HEK293 (cell line): ENCODE measurements at regions not wholly inside any gene's neighbourhood (a gene's known extent, or its start where the extent isn't known, plus 50 kb on each side); places are given as distances from the start of the nearest gene placed in this dataset.

ENCODE experiments used
- CTCF ChIA-PET: fragments of 350-600 bp; formaldehyde crosslinking; extraction: SDS; loops from one replicate; lab custom pipeline; 2021; ENCODE audit warnings: antibody characterized with exemption; lab: Yijun Ruan, JAX
- POLR2A ChIA-PET: fragments of 300-600 bp; formaldehyde crosslinking; extraction: SDS; loops from one replicate; lab custom pipeline; 2020; ENCODE audit warnings: antibody characterized with exemption, inconsistent platforms; lab: Yijun Ruan, JAX
- H3K27ac ChIP-seq: fragments of 200-500 bp; sonication (Bioruptor generic); 2 replicates; pipeline ENCODE4 v1.5.1; 2014; ENCODE audit warnings: low read depth, low read length, control low read depth, inconsistent platforms; ENCODE audit errors: extremely low read depth
- H3K36me3 ChIP-seq, 2 experiments: fragments of 200-500 bp in 1 of 2; sonication (Bioruptor generic) in 1 of 2; 1 replicate in 1 of 2; 2 replicates in 1 of 2; pipeline ENCODE4 v1.5.1; 2014 to 2017; ENCODE audit warnings: inconsistent platforms in 2 of 2, low read length in 2 of 2; ENCODE audit not compliant: control insufficient read depth in 2 of 2, insufficient read depth in 1 of 2
- H3K4me1 ChIP-seq: fragments of 200-500 bp; sonication (Bioruptor generic); 2 replicates; pipeline ENCODE4 v1.5.1; 2014; ENCODE audit warnings: mild to moderate bottlenecking, low read length, inconsistent platforms; ENCODE audit not compliant: control insufficient read depth, insufficient read depth
- H3K4me3 ChIP-seq: 2 replicates; pipeline ENCODE4 v1.5.1; 2011; ENCODE audit warnings: low read depth, mild to moderate bottlenecking, control low read depth, low read length, moderate library complexity
- H3K9me3 ChIP-seq: fragments of 200-500 bp; sonication (Bioruptor generic); 2 replicates; pipeline ENCODE4 v1.5.1; 2014; ENCODE audit warnings: low read depth, low read length, inconsistent platforms; ENCODE audit not compliant: control insufficient read depth, insufficient read depth
- GLI4 ChIP-seq: fragments of 450-650 bp; formaldehyde crosslinking; IDR thresholded peaks from 2 replicates; pipeline ENCODE4 v1.5.1; 2016; ENCODE audit warnings: missing biosample characterization, missing genetic modification characterization
- KLF16 ChIP-seq: fragments of 450-650 bp; formaldehyde crosslinking; IDR thresholded peaks from 2 replicates; pipeline ENCODE4 v1.5.1; 2017; ENCODE audit warnings: missing biosample characterization, missing genetic modification characterization
- MZF1 ChIP-seq: fragments of 450-650 bp; formaldehyde crosslinking; IDR thresholded peaks from 2 replicates; pipeline ENCODE4 v1.5.1; 2017; ENCODE audit warnings: missing biosample characterization, missing genetic modification characterization, borderline replicate concordance
- PRDM10 ChIP-seq: fragments of 450-650 bp; formaldehyde crosslinking; IDR thresholded peaks from 2 replicates; pipeline ENCODE4 v1.5.1; 2016; ENCODE audit warnings: missing biosample characterization, missing genetic modification characterization
- ZBTB20 ChIP-seq: fragments of 450-650 bp; formaldehyde crosslinking; IDR thresholded peaks from 2 replicates; pipeline ENCODE4 v1.5.1; 2016; ENCODE audit warnings: missing biosample characterization, missing genetic modification characterization
- ZBTB44 ChIP-seq: fragments of 450-650 bp; IDR thresholded peaks from 2 replicates; pipeline ENCODE4 v1.5.1; 2018; ENCODE audit warnings: missing biosample characterization, mild to moderate bottlenecking, missing genetic modification characterization
- ZBTB6 ChIP-seq: fragments of 450-650 bp; formaldehyde crosslinking; IDR thresholded peaks from 2 replicates; pipeline ENCODE4 v1.5.1; 2017; ENCODE audit warnings: missing biosample characterization, missing genetic modification characterization
- ZNF121 ChIP-seq: fragments of 450-650 bp; formaldehyde crosslinking; IDR thresholded peaks from 2 replicates; pipeline ENCODE4 v1.5.1; 2016; ENCODE audit warnings: missing biosample characterization, missing genetic modification characterization
- ZNF132 ChIP-seq: fragments of 450-650 bp; formaldehyde crosslinking; IDR thresholded peaks from 2 replicates; pipeline ENCODE4 v1.5.1; 2017; ENCODE audit warnings: missing biosample characterization, missing genetic modification characterization, borderline replicate concordance
- ZNF148 ChIP-seq: fragments of 450-650 bp; formaldehyde crosslinking; IDR thresholded peaks from 2 replicates; pipeline ENCODE4 v1.5.0; 2017; ENCODE audit warnings: missing biosample characterization, missing genetic modification characterization, borderline replicate concordance
- ZNF23 ChIP-seq: fragments of 450-650 bp; formaldehyde crosslinking; IDR thresholded peaks from 2 replicates; pipeline ENCODE4 v1.5.1; 2016; ENCODE audit warnings: missing biosample characterization, missing genetic modification characterization, borderline replicate concordance
- ZNF366 ChIP-seq: fragments of 450-650 bp; formaldehyde crosslinking; conservative IDR thresholded peaks from 2 replicates; pipeline ENCODE4 v1.5.1; 2016; ENCODE audit warnings: missing biosample characterization, missing genetic modification characterization
- ZNF404 ChIP-seq: fragments of 450-650 bp; formaldehyde crosslinking; IDR thresholded peaks from 2 replicates; pipeline ENCODE4 v1.5.1; 2017; ENCODE audit warnings: missing biosample characterization, missing genetic modification characterization
- ZNF423 ChIP-seq: fragments of 450-650 bp; formaldehyde crosslinking; IDR thresholded peaks from 2 replicates; pipeline ENCODE4 v1.5.1; 2016; ENCODE audit warnings: missing biosample characterization, missing genetic modification characterization
- ZNF513 ChIP-seq: fragments of 450-650 bp; IDR thresholded peaks from 2 replicates; pipeline ENCODE4 v1.5.1; 2018; ENCODE audit warnings: missing biosample characterization, missing genetic modification characterization
- ZNF600 ChIP-seq: fragments of 450-650 bp; formaldehyde crosslinking; IDR thresholded peaks from 2 replicates; pipeline ENCODE4 v1.5.1; 2016; ENCODE audit warnings: missing biosample characterization, missing genetic modification characterization
- ZNF624 ChIP-seq: fragments of 450-650 bp; formaldehyde crosslinking; IDR thresholded peaks from 2 replicates; pipeline ENCODE4 v1.5.1; 2017; ENCODE audit warnings: missing biosample characterization, missing genetic modification characterization
- ZNF645 ChIP-seq: fragments of 450-650 bp; formaldehyde crosslinking; IDR thresholded peaks from 2 replicates; pipeline ENCODE4; 2016; ENCODE audit warnings: missing biosample characterization, missing genetic modification characterization
- ZNF692 ChIP-seq: fragments of 450-650 bp; formaldehyde crosslinking; IDR thresholded peaks from 2 replicates; pipeline ENCODE4 v1.5.1; 2016; ENCODE audit warnings: missing biosample characterization, missing genetic modification characterization
- ZNF747 ChIP-seq: fragments of 450-650 bp; formaldehyde crosslinking; IDR thresholded peaks from 2 replicates; pipeline ENCODE4 v1.5.1; 2016; ENCODE audit warnings: missing biosample characterization, missing genetic modification characterization

GRCh38 chr3:168212664-168213285 lies 117.1 kb upstream of the GOLIM4 start:
- Histone ChIP-seq H3K27ac (no peak overlapping the region), H3K4me3 (no peak overlapping the region), H3K9me3 (no peaks in the 10 kb centered on the region)
- TF ChIP-seq ZNF624 (tag by site-specific recombination) (no peak), PRDM10 (tag by site-specific recombination) (0 out of 2 replicates have a peak, but pooled peaks have one; percentile 31), ZNF423 (tag by site-specific recombination) (no peak)
- TF ChIP-seq, all 188 proteins: peak for 1
- H3K36me3 ChIP-seq: no peaks in the 10 kb centered on the region
- CTCF ChIA-PET: interaction anchor here (0.6 to 2.9 kb wide), 10 partner anchors 12 to 1456 kb away, joined by 3 to 39 read pairs (median 4); no protein-coding TSS in a partner anchor
- POLR2A ChIA-PET: interaction anchor here (2.2 kb wide), 1 partner anchor 37 kb away, joined by 8 read pairs; no protein-coding TSS in a partner anchor
- no peaks in the 10 kb centered on the region; the same call in 1 of the 2 replicates for H3K4me1 ChIP-seq

- no peaks in the 10 kb centered on the region for H3K4me1 ChIP-seq
- CTCF ChIA-PET: interaction anchor here (0.6 kb wide), 1 partner anchor 239 kb away, joined by 5 read pairs; no protein-coding TSS in a partner anchor
- H3K4me3 ChIP-seq: no peak overlapping the region
- TF ChIP-seq ZBTB44 (tag by site-specific recombination): no peak
- no peak for TF ChIP-seq ZNF692 (tag by site-specific recombination)
- TF ChIP-seq ZBTB20: no peak
- TF ChIP-seq GLI4 (tag by site-specific recombination): no peak
- TF ChIP-seq ZNF600 (tag by site-specific recombination): no peak
- no peak for TF ChIP-seq ZNF132
- TF ChIP-seq MZF1: no peak
- TF ChIP-seq ZBTB6: no peak
- TF ChIP-seq ZNF23: no peak
- TF ChIP-seq ZNF513 (tag by site-specific recombination): no peak
- no peak for TF ChIP-seq KLF16 (tag by site-specific recombination)
- TF ChIP-seq ZNF645 (tag by site-specific recombination): no peak
- TF ChIP-seq ZNF624 (tag by site-specific recombination): no peak
- no peak for TF ChIP-seq ZNF404
- no peak for TF ChIP-seq ZNF747 (tag by site-specific recombination)
- TF ChIP-seq ZNF121 (tag by site-specific recombination): no peak
- TF ChIP-seq ZNF148 (tag by site-specific recombination): no peak
- no peak for TF ChIP-seq ZNF366 (tag by site-specific recombination)
- no peaks in the 10 kb centered on the region for H3K9me3 ChIP-seq
- POLR2A ChIA-PET: no interaction called here
- H3K36me3 ChIP-seq: no peaks in the 10 kb centered on the region
- no peak overlapping the region for H3K27ac ChIP-seq
Observed at GRCh38 chr3:168205451-168205850, 109.7 kb upstream of the GOLIM4 start.
